H1 (cell line): ENCODE measurements at regions not wholly inside any gene's neighbourhood (a gene's known extent, or its start where the extent isn't known, plus 50 kb on each side); places are given as distances from the start of the nearest gene placed in this dataset.

Experiments used
- CEBPB ChIP-seq: IDR thresholded peaks from 2 replicates; pipeline ENCODE4 v1.6.1; 2012; ENCODE audit warnings: low read depth, low read length
- EZH2 ChIP-seq: fragments of 200-600 bp; sonication (generic); IDR thresholded peaks from 2 replicates; pipeline ENCODE4 v1.7.1; 2012; ENCODE audit warnings: low read depth, mild to moderate bottlenecking, moderate library complexity, low read length, inconsistent platforms; ENCODE audit not compliant: severe bottlenecking
- GABPA ChIP-seq: IDR thresholded peaks from 2 replicates; pipeline ENCODE4 v1.6.1; 2011; ENCODE audit warnings: mild to moderate bottlenecking, low read length, moderate library complexity, borderline replicate concordance; ENCODE audit not compliant: insufficient read depth
- RXRA ChIP-seq: IDR thresholded peaks from 2 replicates; pipeline ENCODE4 v1.6.1; 2011; ENCODE audit warnings: low read depth, mild to moderate bottlenecking, low read length, moderate library complexity; ENCODE audit not compliant: insufficient read depth
- TAF1 ChIP-seq: IDR thresholded peaks from 2 replicates; pipeline ENCODE4 v1.6.1; 2011; ENCODE audit warnings: mild to moderate bottlenecking, low read depth, low read length
- TEAD4 ChIP-seq: IDR thresholded peaks from 2 replicates; pipeline ENCODE4 v1.6.1; 2012; ENCODE audit warnings: low read depth, low read length, inconsistent platforms, mixed read lengths

- no peak for TF ChIP-seq CEBPB
- TF ChIP-seq TEAD4 = no peak
- no peak for TF ChIP-seq TAF1
- no peak for TF ChIP-seq RXRA
- TF ChIP-seq EZH2 = no peak
- no peak for TF ChIP-seq GABPA
These were observed 117.1 kb upstream of the MKLN1 start (continued) for GRCh38 chr7:131210618-131211017.
